ENCODE measurements at regions not wholly inside any gene's neighbourhood (a gene's known extent, or its start where the extent isn't known, plus 50 kb on each side); places are given as distances from the start of the nearest gene placed in this dataset.

GRCh38 chr2:341912-342311 is 54.0 kb upstream of the ALKAL2 start:
- no peak for TF ChIP-seq SIN3A (IDR thresholded peaks at IDR 0.05; ENCODE audit: borderline replicate concordance, low read depth, low read length)
- H3K79me2 ChIP-seq (ENCODE audit: insufficient read depth): no peaks in the 10 kb centered on the region
- no peak overlapping the region for H3K4me3 ChIP-seq (ENCODE audit: low read depth in 2 of 2, low read length in 1 of 2)
- H3K4me1 ChIP-seq (ENCODE audit: control insufficient read depth in 1 of 2, insufficient read depth in 2 of 2, low read depth in 1 of 2, low read length in 1 of 2): peaks cover 0 to 10% of the 10 kb centered on the region in 2 experiments; a peak in 1 of 4 replicates
- H4K20me1 ChIP-seq (ENCODE audit: insufficient read depth): no peaks in the 10 kb centered on the region
- WGBS (ENCODE audit: low lambda C conversion rate): 54% methylated on average over 2 of the region's 2 CpGs
- 0 out of 2 replicates have a peak, but pooled peaks cover 3% of the 10 kb centered on the region for H3K9me3 ChIP-seq
- H3K4me2 ChIP-seq: no peak overlapping the region
- no peaks in the 10 kb centered on the region for H3F3A ChIP-seq (replicated peaks; ENCODE audit: insufficient read depth)
- H3K27ac ChIP-seq (ENCODE audit: low read depth in 2 of 2, low read length in 1 of 2): no peak overlapping the region
- no peaks in the 10 kb centered on the region for H3K9me2 ChIP-seq
- no peak for DNase-seq
- ChIA-PET POLR2A (no interaction called here), CTCF (interaction anchor here (0.9 to 2.5 kb wide), 3 partner anchors 9 to 52 kb away, joined by 4 to 13 read pairs (median 7); no protein-coding TSS in a partner anchor)
- H3K9ac ChIP-seq: no peak overlapping the region
- no peaks in the 10 kb centered on the region for H3K27me3 ChIP-seq (ENCODE audit: insufficient read depth)
- H3K36me3 ChIP-seq (replicated peaks in 1 of 2; ENCODE audit: control insufficient read depth in 1 of 2, insufficient read depth in 2 of 2, low read length in 1 of 2): no peaks in the 10 kb centered on the region
- no peak overlapping the region for H2AFZ ChIP-seq (ENCODE audit: low read depth)

DNA sequence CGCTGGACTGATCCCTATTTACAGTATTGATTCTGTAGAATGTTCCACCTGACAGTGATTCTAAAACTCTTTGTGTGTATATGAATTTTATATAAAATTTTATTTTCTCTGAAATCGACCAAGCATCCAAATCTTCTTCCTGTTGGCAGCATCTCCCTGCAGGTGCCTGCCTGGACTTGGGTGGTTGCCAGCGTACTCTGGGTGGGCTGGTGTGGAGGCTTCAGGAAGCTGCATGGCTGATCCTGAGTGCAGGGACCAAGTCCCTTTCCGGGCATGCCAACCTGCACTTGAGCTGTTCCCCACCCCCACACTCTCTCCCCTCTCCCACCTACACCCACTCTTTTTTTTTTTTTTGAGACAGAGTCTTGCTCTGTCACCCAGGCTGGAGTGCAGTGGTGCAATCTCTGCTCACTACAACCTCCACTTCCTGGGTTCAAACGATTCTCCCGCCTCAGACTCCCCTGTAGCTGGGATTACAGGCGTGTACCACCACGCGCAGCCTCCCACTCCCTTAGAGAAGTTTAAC is 53.2 kb upstream of the ALKAL2 start:
- Histone ChIP-seq H3K27me3 (ENCODE audit: insufficient read depth) (no peaks in the 10 kb centered on the region), H3K36me3 (replicated peaks in 1 of 2; ENCODE audit: control insufficient read depth in 1 of 2, insufficient read depth in 2 of 2, low read length in 1 of 2) (no peaks in the 10 kb centered on the region), H3K4me1 (ENCODE audit: control insufficient read depth in 1 of 2, insufficient read depth in 2 of 2, low read depth in 1 of 2, low read length in 1 of 2) (peaks cover 0 to 10% of the 10 kb centered on the region in 2 experiments; a peak in 1 of 4 replicates), H3K9me3 (no peaks in the 10 kb centered on the region), H3K79me2 (ENCODE audit: insufficient read depth) (no peaks in the 10 kb centered on the region), H2AFZ (ENCODE audit: low read depth) (no peak overlapping the region), H3K4me3 (ENCODE audit: low read depth in 2 of 2, low read length in 1 of 2) (no peak overlapping the region), H3K9me2 (no peaks in the 10 kb centered on the region), H3K9ac (no peak overlapping the region), H3K4me2 (no peak overlapping the region), H3F3A (replicated peaks; ENCODE audit: insufficient read depth) (no peaks in the 10 kb centered on the region), H3K27ac (ENCODE audit: low read depth in 2 of 2, low read length in 1 of 2) (no peak overlapping the region), H4K20me1 (ENCODE audit: insufficient read depth) (no peaks in the 10 kb centered on the region)
- ChIA-PET POLR2A (no interaction called here), CTCF (interaction anchor here (0.7 to 2.5 kb wide), 4 partner anchors 8 to 73 kb away, joined by 3 to 13 read pairs (median 6); no protein-coding TSS in a partner anchor)
- WGBS (ENCODE audit: low lambda C conversion rate): 31% methylated on average over 9 of the region's 9 CpGs
- TF ChIP-seq, protein P1, sequence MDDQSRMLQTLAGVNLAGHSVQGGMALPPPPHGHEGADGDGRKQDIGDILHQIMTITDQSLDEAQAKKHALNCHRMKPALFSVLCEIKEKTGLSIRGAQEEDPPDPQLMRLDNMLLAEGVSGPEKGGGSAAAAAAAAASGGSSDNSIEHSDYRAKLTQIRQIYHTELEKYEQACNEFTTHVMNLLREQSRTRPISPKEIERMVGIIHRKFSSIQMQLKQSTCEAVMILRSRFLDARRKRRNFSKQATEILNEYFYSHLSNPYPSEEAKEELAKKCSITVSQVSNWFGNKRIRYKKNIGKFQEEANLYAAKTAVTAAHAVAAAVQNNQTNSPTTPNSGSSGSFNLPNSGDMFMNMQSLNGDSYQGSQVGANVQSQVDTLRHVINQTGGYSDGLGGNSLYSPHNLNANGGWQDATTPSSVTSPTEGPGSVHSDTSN (IDR thresholded peaks at IDR 0.05): no peak
- TF ChIP-seq GABPA (IDR thresholded peaks at IDR 0.05; ENCODE audit: low read depth) (no peak), SIN3A (IDR thresholded peaks at IDR 0.05; ENCODE audit: borderline replicate concordance, low read depth, low read length) (no peak), EZH2phosphoT487 (IDR thresholded peaks at IDR 0.05; ENCODE audit: borderline replicate concordance, low read depth) (no peak), FOXM1 (IDR thresholded peaks at IDR 0.05; ENCODE audit: low read depth) (no peak), REST (IDR thresholded peaks at IDR 0.05; ENCODE audit: low read depth, low read length) (no peak), SMC3 (IDR thresholded peaks at IDR 0.05; ENCODE audit: low read depth, low read length) (no peak), YY1 (IDR thresholded peaks at IDR 0.05; ENCODE audit: low read depth) (no peak), POLR2AphosphoS5 (IDR thresholded peaks at IDR 0.05; ENCODE audit: low read depth, low read length) (no peak), JUND (IDR thresholded peaks at IDR 0.05) (no peak), ELF1 (IDR thresholded peaks at IDR 0.05) (no peak), GATA2 (CRISPR knock-in tag; IDR thresholded peaks at IDR 0.05) (no peak)
- no peak for DNase-seq
